ENCODE measurements at regions not wholly inside any gene's neighbourhood (a gene's known extent, or its start where the extent isn't known, plus 50 kb on each side); places are given as distances from the start of the nearest gene placed in this dataset.

DNA sequence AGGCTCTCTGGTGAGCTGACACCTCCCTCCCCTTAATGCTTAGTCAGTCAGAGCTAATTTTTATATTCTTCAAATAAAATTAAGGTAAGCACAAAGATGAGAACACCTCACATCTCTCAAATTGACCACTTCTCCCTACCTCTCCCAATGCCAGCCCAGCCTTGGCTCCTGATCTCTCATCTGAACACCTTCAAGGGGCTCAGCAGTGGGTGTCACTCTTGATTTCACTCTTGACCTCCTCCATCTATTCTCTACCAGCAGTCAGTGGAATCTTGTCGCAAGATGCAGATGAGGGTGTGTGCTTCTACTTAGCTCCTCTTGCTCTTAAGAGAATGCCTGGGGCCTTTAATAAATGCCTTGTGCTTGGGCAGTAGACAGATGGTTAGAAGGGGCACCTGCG, 309.0 kb upstream of the IRX3 start:
- H3K4me3 ChIP-seq, result no peak overlapping the region
- H3K27me3 ChIP-seq, result no peaks in the 10 kb centered on the region
- H3K9me3 ChIP-seq, result no peaks in the 10 kb centered on the region
- H3K27ac ChIP-seq, result no peak overlapping the region
- H3K4me1 ChIP-seq, result no peaks in the 10 kb centered on the region
- DNase-seq, result no peak
- intact Hi-C loops (cut with DNase I; ENCODE audit: low total_unique reads), result no loop called here
- H3K36me3 ChIP-seq (ENCODE audit: low read depth, missing control alignments), result no peaks in the 10 kb centered on the region
- 43 to 44% methylated on average over 2 of the region's 2 CpGs for WGBS, 2 donors
- no peak for TF ChIP-seq POLR2A (IDR thresholded peaks at IDR 0.05)
- TF ChIP-seq CTCF (IDR thresholded peaks at IDR 0.05), result no peak

- 8 to 9% methylated on average over 23 to 26 of the region's 26 CpGs for WGBS, 2 donors
Measured at GRCh38 chr16:54594601-54595391, 308.2 kb upstream of the IRX3 start.

DNA sequence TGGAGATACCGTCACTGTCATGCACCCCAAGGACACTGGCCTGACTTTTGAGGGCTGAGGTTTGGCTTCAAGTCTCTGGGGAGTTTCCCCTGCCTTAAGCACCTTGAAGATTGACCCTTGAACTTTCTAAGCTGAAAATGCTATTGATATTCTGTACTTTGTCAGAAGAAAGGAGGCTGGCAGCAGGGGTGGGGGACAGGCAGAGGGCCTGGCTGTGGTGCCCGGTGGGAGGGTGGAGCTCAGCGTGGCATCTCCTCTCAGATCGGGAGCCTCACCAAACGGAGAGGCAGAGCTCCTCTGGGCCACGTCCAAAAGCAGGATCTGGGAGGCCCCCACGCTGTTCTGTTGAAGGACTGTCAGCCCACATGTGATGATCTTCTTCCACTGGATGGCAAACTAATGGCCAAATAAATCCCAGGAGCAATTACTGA, 305.2 kb upstream of the IRX3 start:
- no peak for TF ChIP-seq POLR2A (IDR thresholded peaks at IDR 0.05)
- no peak for TF ChIP-seq CTCF (IDR thresholded peaks at IDR 0.05)
- DNase-seq, result no peak

More at GRCh38 chr16:54594601-54595391, 308.2 kb upstream of the IRX3 start:
- no peak overlapping the region for H3K4me3 ChIP-seq
- DNase-seq, result no peak
- intact Hi-C loops (cut with DNase I; ENCODE audit: low total_unique reads), result no loop called here
- TF ChIP-seq CTCF (IDR thresholded peaks at IDR 0.05) (no peak), POLR2A (IDR thresholded peaks at IDR 0.05) (no peak)
- H3K36me3 ChIP-seq (ENCODE audit: low read depth, missing control alignments), result no peaks in the 10 kb centered on the region
- no peaks in the 10 kb centered on the region for H3K27me3 ChIP-seq
- H3K4me1 ChIP-seq, result no peaks in the 10 kb centered on the region
- no peaks in the 10 kb centered on the region for H3K9me3 ChIP-seq
- H3K27ac ChIP-seq, result no peak overlapping the region

DNA sequence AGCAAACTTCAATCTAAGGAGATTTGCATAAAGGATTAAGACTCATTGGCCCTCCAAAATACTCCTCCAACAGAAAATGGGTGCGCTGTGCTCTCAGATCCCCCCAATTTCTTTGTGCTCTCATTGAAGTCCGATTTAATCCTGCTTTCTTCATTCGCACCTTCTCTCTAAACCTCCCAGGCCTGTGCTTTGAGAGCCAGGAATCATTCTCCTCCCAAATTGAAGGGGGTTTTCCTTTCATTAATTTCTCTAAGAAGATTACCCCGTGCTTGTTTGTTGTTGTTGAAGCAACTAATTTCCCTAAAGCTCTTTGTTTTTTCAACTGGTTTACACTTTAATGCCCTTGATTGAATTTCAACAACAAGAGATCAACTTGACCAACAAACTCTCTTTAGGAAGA, 304.2 kb upstream of the IRX3 start:
- TF ChIP-seq CTCF (IDR thresholded peaks at IDR 0.05), result no peak
- no peak for TF ChIP-seq POLR2A (IDR thresholded peaks at IDR 0.05)

More for the DNA sequence above, 305.2 kb upstream of the IRX3 start:
- Histone ChIP-seq H3K9me3 (no peaks in the 10 kb centered on the region), H3K4me3 (no peak overlapping the region), H3K27ac (no peak overlapping the region), H3K27me3 (no peaks in the 10 kb centered on the region), H3K4me1 (no peaks in the 10 kb centered on the region), H3K36me3 (ENCODE audit: low read depth, missing control alignments) (no peaks in the 10 kb centered on the region)
- intact Hi-C loops (cut with DNase I; ENCODE audit: low total_unique reads), result no loop called here
- 39 to 50% methylated on average over 3 to 7 of the region's 7 CpGs for WGBS, 2 donors

GRCh38 chr16:54589326-54589725, 302.7 kb upstream of the IRX3 start:
- intact Hi-C loops (cut with DNase I; ENCODE audit: low total_unique reads), result no loop called here
- no peaks in the 10 kb centered on the region for H3K27me3 ChIP-seq
- TF ChIP-seq CTCF (IDR thresholded peaks at IDR 0.05) (no peak), POLR2A (IDR thresholded peaks at IDR 0.05) (no peak)
- no peaks in the 10 kb centered on the region for H3K9me3 ChIP-seq
- no peaks in the 10 kb centered on the region for H3K36me3 ChIP-seq (ENCODE audit: low read depth, missing control alignments)
- WGBS, 2 donors, result 66 to 94% methylated on average over 3 to 5 of the region's 5 CpGs
- no peak for DNase-seq
- H3K4me3 ChIP-seq, result no peak overlapping the region
- H3K4me1 ChIP-seq, result no peaks in the 10 kb centered on the region
- no peak overlapping the region for H3K27ac ChIP-seq

More for the DNA sequence above, 304.2 kb upstream of the IRX3 start:
- WGBS, 2 donors, result 71 to 73% methylated on average over 4 of the region's 4 CpGs
- no peak for DNase-seq
- no peaks in the 10 kb centered on the region for H3K27me3 ChIP-seq
- no peaks in the 10 kb centered on the region for H3K36me3 ChIP-seq (ENCODE audit: low read depth, missing control alignments)
- intact Hi-C loops (cut with DNase I; ENCODE audit: low total_unique reads), result no loop called here
- H3K4me3 ChIP-seq, result no peak overlapping the region
- H3K4me1 ChIP-seq, result no peaks in the 10 kb centered on the region
- no peak overlapping the region for H3K27ac ChIP-seq
- no peaks in the 10 kb centered on the region for H3K9me3 ChIP-seq
